ENCODE measurements at regions not wholly inside any gene's neighbourhood (a gene's known extent, or its start where the extent isn't known, plus 50 kb on each side); places are given as distances from the start of the nearest gene placed in this dataset.

- no peaks in the 10 kb centered on the region for H3K36me3 ChIP-seq (ENCODE audit: control insufficient read depth in 5 of 5, insufficient read depth in 5 of 5, low read length in 5 of 5)
- no peak overlapping the region for H3K4me3 ChIP-seq (ENCODE audit: low read depth in 1 of 5, low read length in 5 of 5)
- no peaks in the 10 kb centered on the region for H3K27me3 ChIP-seq (ENCODE audit: control insufficient read depth in 5 of 5, insufficient read depth in 4 of 5, low read length in 5 of 5)
- no peak overlapping the region for H3K27ac ChIP-seq (ENCODE audit: low read depth, low read length)
- no peak overlapping the region for H3K9ac ChIP-seq (ENCODE audit: low read length in 5 of 5)
- no peaks in the 10 kb centered on the region for H3K9me3 ChIP-seq (ENCODE audit: control insufficient read depth in 5 of 5, low read length in 5 of 5)
- H3K4me1 ChIP-seq (ENCODE audit: control insufficient read depth in 5 of 5, insufficient read depth in 5 of 5, low read length in 5 of 5) = no peaks in the 10 kb centered on the region
Observed at GRCh38 chr13:80894917-80895316, 554.0 kb upstream of the SPRY2 start.

DNA sequence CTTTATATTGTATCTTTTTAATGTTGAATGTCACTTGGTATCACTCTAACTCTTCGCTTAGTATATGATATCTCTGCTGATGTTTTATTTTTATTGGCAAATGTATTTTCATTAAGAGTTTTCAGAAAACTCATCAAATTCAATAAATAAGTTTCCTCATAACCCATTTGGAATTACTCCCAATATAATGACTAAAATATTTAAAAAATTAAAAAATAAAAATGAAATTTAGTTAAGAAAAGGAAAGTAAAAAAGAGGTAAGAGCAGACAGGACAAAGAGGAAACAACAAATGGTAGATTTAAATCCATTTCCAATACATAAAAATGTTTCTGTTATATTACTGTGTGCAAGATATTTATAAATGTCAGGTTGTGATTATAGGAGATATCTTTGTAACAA, 548.9 kb upstream of the SPRY2 start:
- Histone ChIP-seq H3K9me3 (ENCODE audit: control insufficient read depth in 5 of 5, low read length in 5 of 5) (no peaks in the 10 kb centered on the region), H3K27me3 (ENCODE audit: control insufficient read depth in 5 of 5, insufficient read depth in 4 of 5, low read length in 5 of 5) (no peaks in the 10 kb centered on the region)

DNA sequence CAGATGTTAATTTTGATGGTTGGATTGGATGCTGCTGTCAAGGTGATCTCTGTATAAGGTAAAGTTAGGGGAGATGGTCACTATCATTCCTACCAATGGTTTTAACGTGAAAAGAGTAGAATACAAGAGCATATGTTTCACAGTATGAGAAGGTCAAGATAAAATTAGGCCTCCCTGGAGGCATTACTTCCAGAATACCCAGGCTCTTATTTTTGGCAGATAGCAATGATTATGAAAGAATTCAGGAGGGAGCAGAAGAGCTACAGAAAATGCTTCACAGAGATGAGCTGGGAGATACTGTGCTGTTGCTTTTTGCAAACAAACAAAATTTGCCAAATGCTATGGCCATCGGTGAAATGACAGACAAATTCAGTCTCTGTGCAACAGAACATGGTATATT, 547.5 kb upstream of the SPRY2 start:
- Histone ChIP-seq H3K27me3 (ENCODE audit: control insufficient read depth in 5 of 5, insufficient read depth in 4 of 5, low read length in 5 of 5) (no peaks in the 10 kb centered on the region), H3K4me1 (ENCODE audit: control insufficient read depth in 5 of 5, insufficient read depth in 5 of 5, low read length in 5 of 5) (peaks cover 0 to 12% (median 6%) of the 10 kb centered on the region in 5 donors), H3K27ac (ENCODE audit: low read depth, low read length) (peak overlapping the region; percentile 27), H3K9ac (ENCODE audit: low read length in 5 of 5) (no peak overlapping the region), H3K9me3 (ENCODE audit: control insufficient read depth in 5 of 5, low read length in 5 of 5) (no peaks in the 10 kb centered on the region), H3K36me3 (ENCODE audit: control insufficient read depth in 5 of 5, insufficient read depth in 5 of 5, low read length in 5 of 5) (no peaks in the 10 kb centered on the region), H3K4me3 (ENCODE audit: low read depth in 1 of 5, low read length in 5 of 5) (no peak overlapping the region)

More for the DNA sequence above, 548.9 kb upstream of the SPRY2 start:
- Histone ChIP-seq H3K4me3 (ENCODE audit: low read depth in 1 of 5, low read length in 5 of 5) (no peak overlapping the region), H3K27ac (ENCODE audit: low read depth, low read length) (no peak overlapping the region), H3K9ac (ENCODE audit: low read length in 5 of 5) (no peak overlapping the region), H3K4me1 (ENCODE audit: control insufficient read depth in 5 of 5, insufficient read depth in 5 of 5, low read length in 5 of 5) (peaks cover 0 to 12% (median 6%) of the 10 kb centered on the region in 5 donors), H3K36me3 (ENCODE audit: control insufficient read depth in 5 of 5, insufficient read depth in 5 of 5, low read length in 5 of 5) (no peaks in the 10 kb centered on the region)

GRCh38 chr13:80884056-80884785, 543.3 kb upstream of the SPRY2 start:
- H3K4me1 ChIP-seq (ENCODE audit: control insufficient read depth in 5 of 5, insufficient read depth in 5 of 5, low read length in 5 of 5) = peaks cover 0 to 11% (median 6%) of the 10 kb centered on the region in 5 donors
- H3K9me3 ChIP-seq (ENCODE audit: control insufficient read depth in 5 of 5, low read length in 5 of 5) = no peaks in the 10 kb centered on the region
- no peak overlapping the region for H3K4me3 ChIP-seq (ENCODE audit: low read depth in 1 of 5, low read length in 5 of 5)
- no peaks in the 10 kb centered on the region for H3K27me3 ChIP-seq (ENCODE audit: control insufficient read depth in 5 of 5, insufficient read depth in 4 of 5, low read length in 5 of 5)
- no peaks in the 10 kb centered on the region for H3K36me3 ChIP-seq (ENCODE audit: control insufficient read depth in 5 of 5, insufficient read depth in 5 of 5, low read length in 5 of 5)
- no peak overlapping the region for H3K27ac ChIP-seq (ENCODE audit: low read depth, low read length)
- no peak overlapping the region for H3K9ac ChIP-seq (ENCODE audit: low read length in 5 of 5)

GRCh38 chr13:80883545-80883944, 542.6 kb upstream of the SPRY2 start:
- no peak overlapping the region for H3K4me3 ChIP-seq (ENCODE audit: low read depth in 1 of 5, low read length in 5 of 5)

GRCh38 chr13:80881942-80882445, 541.1 kb upstream of the SPRY2 start:
- no peak overlapping the region for H3K27ac ChIP-seq (ENCODE audit: low read depth, low read length)
- no peaks in the 10 kb centered on the region for H3K9me3 ChIP-seq (ENCODE audit: control insufficient read depth in 5 of 5, low read length in 5 of 5)
- H3K27me3 ChIP-seq (ENCODE audit: control insufficient read depth in 5 of 5, insufficient read depth in 4 of 5, low read length in 5 of 5) = no peaks in the 10 kb centered on the region
- no peaks in the 10 kb centered on the region for H3K36me3 ChIP-seq (ENCODE audit: control insufficient read depth in 5 of 5, insufficient read depth in 5 of 5, low read length in 5 of 5)
- H3K4me3 ChIP-seq (ENCODE audit: low read depth in 1 of 5, low read length in 5 of 5) = no peak overlapping the region
- H3K4me1 ChIP-seq (ENCODE audit: control insufficient read depth in 5 of 5, insufficient read depth in 5 of 5, low read length in 5 of 5) = no peaks in the 10 kb centered on the region
- no peak overlapping the region for H3K9ac ChIP-seq (ENCODE audit: low read length in 5 of 5)

More at GRCh38 chr13:80883545-80883944, 542.6 kb upstream of the SPRY2 start:
- H3K9ac ChIP-seq (ENCODE audit: low read length in 5 of 5) = no peak overlapping the region
- no peaks in the 10 kb centered on the region for H3K27me3 ChIP-seq (ENCODE audit: control insufficient read depth in 5 of 5, insufficient read depth in 4 of 5, low read length in 5 of 5)
- no peak overlapping the region for H3K27ac ChIP-seq (ENCODE audit: low read depth, low read length)
- no peaks in the 10 kb centered on the region for H3K9me3 ChIP-seq (ENCODE audit: control insufficient read depth in 5 of 5, low read length in 5 of 5)
- no peaks in the 10 kb centered on the region for H3K36me3 ChIP-seq (ENCODE audit: control insufficient read depth in 5 of 5, insufficient read depth in 5 of 5, low read length in 5 of 5)
- H3K4me1 ChIP-seq (ENCODE audit: control insufficient read depth in 5 of 5, insufficient read depth in 5 of 5, low read length in 5 of 5) = peaks cover 0 to 5% (median 4%) of the 10 kb centered on the region in 5 donors

GRCh38 chr13:80881495-80881894, 540.6 kb upstream of the SPRY2 start:
- Histone ChIP-seq H3K4me3 (ENCODE audit: low read depth in 1 of 5, low read length in 5 of 5) (no peak overlapping the region), H3K36me3 (ENCODE audit: control insufficient read depth in 5 of 5, insufficient read depth in 5 of 5, low read length in 5 of 5) (no peaks in the 10 kb centered on the region), H3K9me3 (ENCODE audit: control insufficient read depth in 5 of 5, low read length in 5 of 5) (no peaks in the 10 kb centered on the region), H3K27ac (ENCODE audit: low read depth, low read length) (no peak overlapping the region), H3K27me3 (ENCODE audit: control insufficient read depth in 5 of 5, insufficient read depth in 4 of 5, low read length in 5 of 5) (no peaks in the 10 kb centered on the region), H3K4me1 (ENCODE audit: control insufficient read depth in 5 of 5, insufficient read depth in 5 of 5, low read length in 5 of 5) (no peaks in the 10 kb centered on the region), H3K9ac (ENCODE audit: low read length in 5 of 5) (no peak overlapping the region)

GRCh38 chr13:80881034-80881433, 540.1 kb upstream of the SPRY2 start:
- no peaks in the 10 kb centered on the region for H3K4me1 ChIP-seq (ENCODE audit: control insufficient read depth in 5 of 5, insufficient read depth in 5 of 5, low read length in 5 of 5)
- H3K27ac ChIP-seq (ENCODE audit: low read depth, low read length) = no peak overlapping the region
- H3K27me3 ChIP-seq (ENCODE audit: control insufficient read depth in 5 of 5, insufficient read depth in 4 of 5, low read length in 5 of 5) = no peaks in the 10 kb centered on the region
- no peaks in the 10 kb centered on the region for H3K9me3 ChIP-seq (ENCODE audit: control insufficient read depth in 5 of 5, low read length in 5 of 5)
- H3K36me3 ChIP-seq (ENCODE audit: control insufficient read depth in 5 of 5, insufficient read depth in 5 of 5, low read length in 5 of 5) = no peaks in the 10 kb centered on the region
- no peak overlapping the region for H3K9ac ChIP-seq (ENCODE audit: low read length in 5 of 5)
- no peak overlapping the region for H3K4me3 ChIP-seq (ENCODE audit: low read depth in 1 of 5, low read length in 5 of 5)

DNA sequence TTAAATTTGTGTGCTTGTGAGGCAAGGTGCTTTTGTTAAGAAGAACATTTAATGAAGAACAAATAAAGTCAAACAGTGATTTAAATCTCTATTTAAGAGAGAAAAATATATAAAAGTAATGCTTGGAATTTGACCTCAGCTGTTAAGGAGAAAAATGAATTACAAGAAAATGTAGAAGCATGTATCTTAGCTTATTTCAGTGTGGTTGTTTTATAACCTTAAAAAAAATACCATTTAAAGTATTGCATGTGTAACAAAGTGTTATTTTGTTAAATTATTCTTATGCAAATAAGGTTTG, 537.0 kb upstream of the SPRY2 start:
- no peak overlapping the region for H3K4me3 ChIP-seq (ENCODE audit: low read depth in 1 of 5, low read length in 5 of 5)
- no peak overlapping the region for H3K27ac ChIP-seq (ENCODE audit: low read depth, low read length)
- H3K27me3 ChIP-seq (ENCODE audit: control insufficient read depth in 5 of 5, insufficient read depth in 4 of 5, low read length in 5 of 5) = no peaks in the 10 kb centered on the region
- H3K36me3 ChIP-seq (ENCODE audit: control insufficient read depth in 5 of 5, insufficient read depth in 5 of 5, low read length in 5 of 5) = no peaks in the 10 kb centered on the region
- H3K4me1 ChIP-seq (ENCODE audit: control insufficient read depth in 5 of 5, insufficient read depth in 5 of 5, low read length in 5 of 5) = no peaks in the 10 kb centered on the region
- H3K9me3 ChIP-seq (ENCODE audit: control insufficient read depth in 5 of 5, low read length in 5 of 5) = no peaks in the 10 kb centered on the region
- H3K9ac ChIP-seq (ENCODE audit: low read length in 5 of 5) = no peak overlapping the region

- H3K4me3 ChIP-seq (ENCODE audit: low read depth in 1 of 5, low read length in 5 of 5) = no peak overlapping the region
- no peak overlapping the region for H3K9ac ChIP-seq (ENCODE audit: low read length in 5 of 5)
- no peak overlapping the region for H3K27ac ChIP-seq (ENCODE audit: low read depth, low read length)
- H3K27me3 ChIP-seq (ENCODE audit: control insufficient read depth in 5 of 5, insufficient read depth in 4 of 5, low read length in 5 of 5) = no peaks in the 10 kb centered on the region
- no peaks in the 10 kb centered on the region for H3K9me3 ChIP-seq (ENCODE audit: control insufficient read depth in 5 of 5, low read length in 5 of 5)
- H3K4me1 ChIP-seq (ENCODE audit: control insufficient read depth in 5 of 5, insufficient read depth in 5 of 5, low read length in 5 of 5) = no peaks in the 10 kb centered on the region
- no peaks in the 10 kb centered on the region for H3K36me3 ChIP-seq (ENCODE audit: control insufficient read depth in 5 of 5, insufficient read depth in 5 of 5, low read length in 5 of 5)
Observed at GRCh38 chr13:80877209-80877943, 536.5 kb upstream of the SPRY2 start.
